Uterus (tissue), 3 donors: ENCODE measurements at regions not wholly inside any gene's neighbourhood (a gene's known extent, or its start where the extent isn't known, plus 50 kb on each side); places are given as distances from the start of the nearest gene placed in this dataset.

Experiments
- DNase-seq, 2 donors: peaks; one replicate each; pipeline ENCODE4 v3.0.0-alpha.2; 2019 to 2020
- H3K27ac ChIP-seq, 2 donors: fragments of 200-600 bp; sonication (generic); 1 replicate in 1 of 2; 2 replicates in 1 of 2; pipeline ENCODE4 v1.5.1; 2016 to 2018
- H3K27me3 ChIP-seq, 2 donors: fragments of 200-600 bp; sonication (generic); one replicate each; pipeline ENCODE4 v1.5.1; 2018 to 2019; ENCODE audit warnings: control low read depth in 1 of 2
- H3K36me3 ChIP-seq, 2 donors: fragments of 200-600 bp; sonication (generic); one replicate each; pipeline ENCODE4 v1.5.1; 2019; ENCODE audit warnings: control low read depth in 1 of 2
- H3K4me1 ChIP-seq, 2 donors: fragments of 200-600 bp; sonication (generic); one replicate each; pipeline ENCODE4 v1.5.1; 2018 to 2019; ENCODE audit warnings: control low read depth in 1 of 2
- H3K4me3 ChIP-seq, 2 donors: fragments of 200-600 bp; sonication (generic); 1 replicate in 1 of 2; 2 replicates in 1 of 2; pipeline ENCODE4 v1.5.1; 2018 to 2019; ENCODE audit warnings: mild to moderate bottlenecking in 1 of 2
- H3K9me3 ChIP-seq, 2 donors: fragments of 200-600 bp; sonication (generic); one replicate each; pipeline ENCODE4 v1.5.1; 2019; ENCODE audit warnings: control low read depth in 1 of 2
- CTCF ChIP-seq, 4 experiments: fragments of 200-600 bp in 2 of 4; fragments of 450-650 bp in 2 of 4; sonication (generic) in 2 of 4; IDR thresholded peaks; one replicate each; pipeline ENCODE4 v1.5.1; 2016 to 2019; ENCODE audit warnings: antibody characterized with exemption in 4 of 4, mild to moderate bottlenecking in 2 of 4, moderate library complexity in 1 of 4
- POLR2A ChIP-seq, 2 donors: fragments of 450-650 bp; IDR thresholded peaks; one replicate each; pipeline ENCODE4 v1.6.1; 2016; ENCODE audit warnings: antibody characterized with exemption in 2 of 2, mild to moderate bottlenecking in 1 of 2, moderate library complexity in 1 of 2
- intact Hi-C: fragments of 100-400 bp; cut with DNase I; formaldehyde crosslinking; loops from one replicate; pipeline ENCODE4 v1.15.1; 2023; ENCODE audit warnings: low total_unique reads
- donor health status: DM: yes; HTN: yes; CAD: no.

GRCh38 chr1:106222403-106222802 is 834.1 kb upstream of the PRMT6 start:
- DNase-seq = no peak
- intact Hi-C loops = no loop called here
- TF ChIP-seq CTCF (IDR thresholded peaks at IDR 0.05) (no peak), POLR2A (IDR thresholded peaks at IDR 0.05) (no peak)
- no peaks in the 10 kb centered on the region for H3K4me1 ChIP-seq
- no peaks in the 10 kb centered on the region for H3K36me3 ChIP-seq
- H3K4me3 ChIP-seq = no peak overlapping the region
- H3K27ac ChIP-seq = no peak overlapping the region
- H3K27me3 ChIP-seq = no peaks in the 10 kb centered on the region
- H3K9me3 ChIP-seq = no peaks in the 10 kb centered on the region

- Histone ChIP-seq H3K36me3 (no peaks in the 10 kb centered on the region), H3K4me3 (no peak overlapping the region), H3K4me1 (no peaks in the 10 kb centered on the region), H3K27ac (no peak overlapping the region), H3K9me3 (no peaks in the 10 kb centered on the region), H3K27me3 (no peaks in the 10 kb centered on the region)
- intact Hi-C loops = no loop called here
- no peak for DNase-seq
- TF ChIP-seq POLR2A (IDR thresholded peaks at IDR 0.05) (no peak), CTCF (IDR thresholded peaks at IDR 0.05) (no peak)
These were observed 833.3 kb upstream of the PRMT6 start for GRCh38 chr1:106223213-106223612.

GRCh38 chr1:106224426-106224825 is 832.0 kb upstream of the PRMT6 start:
- Histone ChIP-seq H3K27me3 (no peaks in the 10 kb centered on the region), H3K27ac (no peak overlapping the region), H3K9me3 (no peaks in the 10 kb centered on the region), H3K36me3 (no peaks in the 10 kb centered on the region), H3K4me1 (no peaks in the 10 kb centered on the region), H3K4me3 (no peak overlapping the region)
- no peak for TF ChIP-seq CTCF (IDR thresholded peaks at IDR 0.05)
- TF ChIP-seq POLR2A (IDR thresholded peaks at IDR 0.05) = no peak
- intact Hi-C loops = no loop called here
- DNase-seq = no peak

GRCh38 chr1:106225403-106225802 is 831.1 kb upstream of the PRMT6 start:
- no peak for DNase-seq

GRCh38 chr1:106226550-106226949 is 829.9 kb upstream of the PRMT6 start:
- no peak for DNase-seq
- H3K4me3 ChIP-seq = no peak overlapping the region
- no peaks in the 10 kb centered on the region for H3K4me1 ChIP-seq
- no peaks in the 10 kb centered on the region for H3K9me3 ChIP-seq
- no peaks in the 10 kb centered on the region for H3K36me3 ChIP-seq
- no peaks in the 10 kb centered on the region for H3K27me3 ChIP-seq
- H3K27ac ChIP-seq = no peak overlapping the region
- TF ChIP-seq POLR2A (IDR thresholded peaks at IDR 0.05) (no peak), CTCF (IDR thresholded peaks at IDR 0.05) (no peak)
- intact Hi-C loops = no loop called here

More at GRCh38 chr1:106225403-106225802, 831.1 kb upstream of the PRMT6 start:
- Histone ChIP-seq H3K4me1 (no peaks in the 10 kb centered on the region), H3K27me3 (no peaks in the 10 kb centered on the region), H3K4me3 (no peak overlapping the region), H3K36me3 (no peaks in the 10 kb centered on the region), H3K9me3 (no peaks in the 10 kb centered on the region), H3K27ac (no peak overlapping the region)
- intact Hi-C loops = no loop called here
- no peak for TF ChIP-seq CTCF (IDR thresholded peaks at IDR 0.05)
- no peak for TF ChIP-seq POLR2A (IDR thresholded peaks at IDR 0.05)
